DOHH2 (cell line): ENCODE measurements at regions not wholly inside any gene's neighbourhood (a gene's known extent, or its start where the extent isn't known, plus 50 kb on each side); places are given as distances from the start of the nearest gene placed in this dataset.

Experiments
- H3F3A ChIP-seq: fragments of 200-600 bp; sonication (generic), shearing (Covaris generic); 2 replicates; pipeline ENCODE4 v1.6.0; 2016; ENCODE audit warnings: antibody characterized with exemption, mild to moderate bottlenecking; ENCODE audit not compliant: control insufficient read depth, insufficient read depth
- H3K27ac ChIP-seq: fragments of 200-600 bp; sonication (generic); 2 replicates; pipeline ENCODE4 v1.5.1; 2014; ENCODE audit warnings: low read depth, mild to moderate bottlenecking, low read length, moderate library complexity
- H3K27me3 ChIP-seq: fragments of 200-600 bp; sonication (generic); 2 replicates; pipeline ENCODE4 v1.6.1; 2014; ENCODE audit warnings: mild to moderate bottlenecking, low read length, mixed read lengths; ENCODE audit not compliant: control insufficient read depth
- H3K36me3 ChIP-seq: fragments of 200-600 bp; sonication (generic); 2 replicates; pipeline ENCODE4 v1.6.1; 2014; ENCODE audit warnings: mild to moderate bottlenecking, low read length, moderate library complexity, mixed read lengths; ENCODE audit not compliant: control insufficient read depth
- H3K4me1 ChIP-seq: fragments of 200-600 bp; sonication (generic); 2 replicates; pipeline ENCODE4 v1.6.1; 2014; ENCODE audit warnings: mild to moderate bottlenecking, low read length, mixed read lengths; ENCODE audit not compliant: control insufficient read depth
- H3K4me2 ChIP-seq: fragments of 200-600 bp; sonication (generic); 2 replicates; pipeline ENCODE4 v1.6.0; 2014; ENCODE audit warnings: mild to moderate bottlenecking, low read length, moderate library complexity
- H3K4me3 ChIP-seq: fragments of 200-600 bp; sonication (generic); 2 replicates; pipeline ENCODE4 v1.5.1; 2014; ENCODE audit warnings: mild to moderate bottlenecking, low read length, mixed read lengths
- H3K79me2 ChIP-seq: fragments of 200-600 bp; sonication (generic); 2 replicates; pipeline ENCODE4 v1.6.1; 2014; ENCODE audit warnings: mild to moderate bottlenecking, low read length, mixed read lengths; ENCODE audit not compliant: control insufficient read depth
- H3K9me2 ChIP-seq: fragments of 200-600 bp; sonication (generic); replicated peaks from 2 replicates; pipeline ENCODE4 v1.6.1; 2014; ENCODE audit warnings: mild to moderate bottlenecking, low read length, mixed read lengths; ENCODE audit not compliant: control insufficient read depth
- H3K9me3 ChIP-seq: fragments of 200-600 bp; sonication (generic); 2 replicates; pipeline ENCODE4 v1.6.1; 2014; ENCODE audit warnings: antibody characterized with exemption, low read length, mixed read lengths; ENCODE audit not compliant: control insufficient read depth, insufficient read depth
- H4K20me1 ChIP-seq: fragments of 200-600 bp; sonication (generic); 2 replicates; pipeline ENCODE4 v1.6.0; 2014; ENCODE audit warnings: low read depth, mild to moderate bottlenecking, antibody characterized with exemption, low read length, moderate library complexity; ENCODE audit not compliant: control insufficient read depth, insufficient read depth
- CTCF ChIP-seq: fragments of 200-600 bp; sonication (generic); IDR thresholded peaks from one replicate; pipeline ENCODE4 v1.5.1; 2014; ENCODE audit warnings: antibody characterized with exemption, mild to moderate bottlenecking, low read depth, low read length; ENCODE audit not compliant: poor library complexity, severe bottlenecking
- EZH2phosphoT487 ChIP-seq: fragments of 200-600 bp; sonication (generic); IDR thresholded peaks from 2 replicates; pipeline ENCODE4 v1.6.1; 2017; ENCODE audit warnings: borderline replicate concordance, mild to moderate bottlenecking, antibody characterized with exemption, low read length, moderate library complexity, mixed read lengths

DNA sequence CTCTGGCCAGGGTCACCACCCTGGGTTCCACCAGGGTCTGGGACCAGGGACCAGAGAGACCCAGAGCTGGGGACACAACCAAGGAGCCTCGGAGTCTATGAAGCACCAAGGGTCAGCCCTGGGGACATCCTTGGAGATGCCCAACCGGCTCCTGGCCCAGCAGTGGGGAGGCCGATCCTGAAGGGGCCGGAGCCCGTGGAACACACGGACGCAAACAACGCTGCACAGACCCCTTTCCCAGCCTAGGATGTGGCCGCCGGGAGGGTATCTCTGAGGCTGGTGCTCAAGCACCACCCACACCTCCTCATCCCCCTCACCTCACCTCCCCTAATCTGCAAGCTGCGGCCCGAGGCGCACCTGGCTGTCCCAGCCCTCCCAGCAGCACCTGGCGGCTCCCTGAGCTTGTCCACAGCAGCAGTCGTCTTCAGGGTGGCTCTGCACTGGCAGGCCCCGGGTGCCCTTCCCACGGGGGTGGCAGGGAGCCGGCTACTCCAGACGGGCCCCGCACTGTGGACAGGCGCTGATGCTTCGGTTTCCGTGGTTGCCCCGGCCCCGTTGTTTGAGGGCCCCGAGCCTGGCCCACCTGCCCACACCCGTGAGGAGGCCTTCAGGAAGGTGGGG is 146.8 kb upstream of the C14orf180 start:
- H3F3A ChIP-seq = no peaks in the 10 kb centered on the region
- H3K4me2 ChIP-seq = no peak overlapping the region
- H4K20me1 ChIP-seq = no peaks in the 10 kb centered on the region
- H3K27ac ChIP-seq = no peak overlapping the region
- H3K79me2 ChIP-seq = no peaks in the 10 kb centered on the region
- TF ChIP-seq EZH2phosphoT487 = no peak
- no peak for TF ChIP-seq CTCF
- no peaks in the 10 kb centered on the region for H3K4me1 ChIP-seq
- H3K9me2 ChIP-seq = no peaks in the 10 kb centered on the region
- H3K9me3 ChIP-seq = no peaks in the 10 kb centered on the region
- no peak overlapping the region for H3K4me3 ChIP-seq
- H3K36me3 ChIP-seq = no peaks in the 10 kb centered on the region
- H3K27me3 ChIP-seq = no peaks in the 10 kb centered on the region

DNA sequence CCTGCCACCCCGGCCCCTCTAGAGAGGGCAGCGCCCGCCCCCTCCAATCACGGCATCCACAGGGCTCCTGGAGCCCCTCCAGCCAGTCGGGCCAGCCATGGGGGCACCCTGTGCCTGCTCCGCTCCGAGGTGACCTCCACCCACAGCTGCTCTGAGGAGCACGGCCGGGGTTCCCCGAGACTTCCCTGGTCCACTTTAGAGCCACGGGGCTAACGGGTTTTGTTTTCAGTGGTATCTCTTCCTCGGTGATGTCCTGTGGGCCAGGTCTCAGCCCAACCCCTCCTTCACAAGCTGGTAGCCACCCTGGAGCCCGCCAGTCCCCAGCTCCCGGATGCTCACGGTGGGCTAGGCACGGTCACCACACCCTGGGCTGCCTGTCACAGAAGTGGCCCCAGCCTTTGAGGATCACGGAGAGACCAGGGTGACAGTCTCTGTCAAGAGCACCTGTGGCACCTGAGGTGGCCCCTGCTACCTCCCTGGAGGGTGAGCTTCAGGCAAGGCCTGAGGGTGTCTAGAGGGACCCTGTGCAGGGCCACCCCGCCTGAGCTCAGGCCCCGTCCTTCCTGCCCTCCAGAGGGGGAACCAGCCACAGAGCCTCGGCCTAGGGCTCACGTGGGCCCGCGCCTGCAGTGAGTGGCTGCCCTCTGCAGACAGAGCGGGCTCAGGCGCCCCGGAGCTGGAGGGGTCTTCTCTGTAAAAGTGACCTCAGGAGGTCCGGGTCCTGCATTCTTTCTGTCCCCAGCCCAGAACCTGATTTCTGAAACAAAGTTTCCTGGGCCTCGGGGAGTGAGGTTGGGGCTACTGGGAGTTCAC is 146.0 kb upstream of the C14orf180 start:
- Histone ChIP-seq H3K4me2 (no peak overlapping the region), H3K4me1 (no peaks in the 10 kb centered on the region), H3K27ac (no peak overlapping the region), H3K9me2 (no peaks in the 10 kb centered on the region), H3K27me3 (no peaks in the 10 kb centered on the region), H3K4me3 (no peak overlapping the region), H3K79me2 (no peaks in the 10 kb centered on the region), H3K9me3 (no peaks in the 10 kb centered on the region), H4K20me1 (no peaks in the 10 kb centered on the region), H3K36me3 (no peaks in the 10 kb centered on the region), H3F3A (no peaks in the 10 kb centered on the region)
- TF ChIP-seq CTCF (no peak), EZH2phosphoT487 (no peak)

DNA sequence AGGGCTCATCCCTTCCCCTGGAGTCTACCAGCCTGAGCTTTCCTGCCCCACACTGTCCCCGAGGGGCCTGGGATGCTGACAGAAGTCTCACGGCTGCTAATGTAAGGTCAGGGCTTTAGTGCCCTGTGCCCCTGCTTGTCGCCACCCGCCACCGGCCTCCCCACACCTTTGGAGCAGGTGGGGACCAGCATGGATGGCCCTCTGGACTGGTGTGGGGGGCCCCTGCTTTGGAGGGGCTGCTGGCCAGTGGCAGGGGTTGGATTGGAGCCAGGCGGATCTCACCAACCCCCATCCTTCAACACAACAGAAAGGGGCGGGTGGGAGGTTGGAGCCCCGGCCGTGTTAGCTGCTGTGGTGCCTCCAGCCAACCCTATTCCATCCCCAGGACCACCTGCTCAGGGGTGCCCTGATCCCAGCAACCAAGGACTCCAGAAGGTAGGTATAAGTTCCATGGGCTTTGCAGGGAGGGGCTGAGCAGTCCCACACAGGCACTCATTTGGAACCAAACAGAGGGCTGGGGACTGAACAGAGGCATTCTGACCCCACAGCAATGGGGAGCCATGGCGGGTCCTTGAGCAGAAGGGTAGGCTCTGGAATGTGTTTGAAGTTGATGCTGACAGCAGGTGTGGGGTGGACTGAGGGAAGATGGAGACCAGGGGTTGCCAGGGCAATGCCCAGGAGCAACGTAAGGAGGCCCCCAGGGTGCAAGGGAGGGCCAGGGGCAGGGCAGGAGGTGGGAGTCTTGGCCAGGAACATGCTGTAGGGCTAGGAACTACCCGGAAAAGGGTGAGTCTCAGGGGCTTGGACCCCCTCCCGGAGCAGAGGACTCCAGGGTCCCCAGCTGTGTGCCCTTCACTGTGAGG is 145.1 kb upstream of the C14orf180 start:
- H3K9me3 ChIP-seq = no peaks in the 10 kb centered on the region
- H3K4me3 ChIP-seq = no peak overlapping the region
- H3K36me3 ChIP-seq = no peaks in the 10 kb centered on the region
- no peaks in the 10 kb centered on the region for H4K20me1 ChIP-seq
- H3K79me2 ChIP-seq = no peaks in the 10 kb centered on the region
- no peak overlapping the region for H3K4me2 ChIP-seq
- no peaks in the 10 kb centered on the region for H3K9me2 ChIP-seq
- H3K4me1 ChIP-seq = no peaks in the 10 kb centered on the region
- H3F3A ChIP-seq = no peaks in the 10 kb centered on the region
- no peak overlapping the region for H3K27ac ChIP-seq
- H3K27me3 ChIP-seq = no peaks in the 10 kb centered on the region
- no peak for TF ChIP-seq CTCF
- TF ChIP-seq EZH2phosphoT487 = no peak
